ENCODE measurements at regions not wholly inside any gene's neighbourhood (a gene's known extent, or its start where the extent isn't known, plus 50 kb on each side); places are given as distances from the start of the nearest gene placed in this dataset.

DNA sequence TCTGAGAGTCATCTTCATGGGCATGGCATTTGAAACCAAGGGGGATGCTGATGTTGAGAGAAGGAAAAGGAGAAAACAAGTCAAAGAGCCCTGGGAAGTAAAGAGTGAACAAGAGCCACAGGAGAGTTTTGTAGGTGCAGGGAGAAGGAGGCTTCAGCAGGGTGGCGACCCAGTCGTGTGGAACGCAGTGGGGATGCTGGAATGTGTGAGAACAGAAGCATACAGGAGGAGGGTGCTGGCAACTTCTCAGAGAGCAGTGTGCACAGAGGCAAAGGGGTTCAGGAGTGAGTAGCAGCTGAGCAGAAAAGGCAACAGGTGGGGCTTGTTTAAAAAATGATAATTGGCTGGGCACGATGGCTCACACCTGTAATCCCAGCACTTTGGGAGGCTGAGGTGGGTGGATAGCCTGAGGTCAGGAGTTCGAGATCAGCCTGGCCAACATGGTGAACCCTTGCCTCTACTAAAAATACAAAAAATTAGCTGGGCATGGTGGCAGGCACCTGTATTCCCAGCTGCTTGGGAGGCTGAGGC lies 75.8 kb upstream of the PLET1 start:
- TF ChIP-seq, protein P1, sequence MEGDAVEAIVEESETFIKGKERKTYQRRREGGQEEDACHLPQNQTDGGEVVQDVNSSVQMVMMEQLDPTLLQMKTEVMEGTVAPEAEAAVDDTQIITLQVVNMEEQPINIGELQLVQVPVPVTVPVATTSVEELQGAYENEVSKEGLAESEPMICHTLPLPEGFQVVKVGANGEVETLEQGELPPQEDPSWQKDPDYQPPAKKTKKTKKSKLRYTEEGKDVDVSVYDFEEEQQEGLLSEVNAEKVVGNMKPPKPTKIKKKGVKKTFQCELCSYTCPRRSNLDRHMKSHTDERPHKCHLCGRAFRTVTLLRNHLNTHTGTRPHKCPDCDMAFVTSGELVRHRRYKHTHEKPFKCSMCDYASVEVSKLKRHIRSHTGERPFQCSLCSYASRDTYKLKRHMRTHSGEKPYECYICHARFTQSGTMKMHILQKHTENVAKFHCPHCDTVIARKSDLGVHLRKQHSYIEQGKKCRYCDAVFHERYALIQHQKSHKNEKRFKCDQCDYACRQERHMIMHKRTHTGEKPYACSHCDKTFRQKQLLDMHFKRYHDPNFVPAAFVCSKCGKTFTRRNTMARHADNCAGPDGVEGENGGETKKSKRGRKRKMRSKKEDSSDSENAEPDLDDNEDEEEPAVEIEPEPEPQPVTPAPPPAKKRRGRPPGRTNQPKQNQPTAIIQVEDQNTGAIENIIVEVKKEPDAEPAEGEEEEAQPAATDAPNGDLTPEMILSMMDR (IDR thresholded peaks at IDR 0.05): no peak

GRCh38 chr11:112339566-112339965 lies 78.9 kb upstream of the PLET1 start:
- DNase-seq: no peak
- no peak overlapping the region for H3K4me3 ChIP-seq (replicated peaks in 1 of 3; ENCODE audit: low read depth in 2 of 3, low read length in 3 of 3)
- no peak overlapping the region for H3K4me3 Mint-ChIP-seq
- H3K9me3 ChIP-seq (replicated peaks in 1 of 2; ENCODE audit: control insufficient read depth in 1 of 2, insufficient read depth in 1 of 2, low read length in 2 of 2): no peaks in the 10 kb centered on the region
- peaks cover 0 to 3% of the 10 kb centered on the region in 2 donors for H3K36me3 Mint-ChIP-seq
- no peaks in the 10 kb centered on the region for H3K79me2 ChIP-seq (ENCODE audit: insufficient read depth, low read length)
- no peak overlapping the region for H3K27ac Mint-ChIP-seq
- H2AFZ ChIP-seq (ENCODE audit: insufficient read depth, low read depth, low read length, poor library complexity, severe bottlenecking): no peak overlapping the region
- no peaks in the 10 kb centered on the region for H3K36me3 ChIP-seq (replicated peaks in 1 of 2; ENCODE audit: control insufficient read depth in 1 of 2, insufficient read depth in 2 of 2, low read length in 2 of 2)
- H3K9ac ChIP-seq (ENCODE audit: insufficient read depth, low read length, poor library complexity, severe bottlenecking): no peak overlapping the region
- H3K4me2 ChIP-seq (replicated peaks; ENCODE audit: extremely low read depth, low read length, poor library complexity, severe bottlenecking): no peak overlapping the region
- WGBS (ENCODE audit: insufficient coverage): 100% methylated on average over 1 of the region's 2 CpGs
- peaks cover 2 to 7% (median 3%) of the 10 kb centered on the region in 3 donors for H3K27me3 Mint-ChIP-seq (ENCODE audit: low read depth in 3 of 3)
- intact Hi-C loops (cut with micrococcal nuclease): no loop called here
- H3K4me1 ChIP-seq (ENCODE audit: control insufficient read depth in 1 of 2, insufficient read depth in 2 of 2, low read length in 2 of 2): peaks cover 5 to 7% of the 10 kb centered on the region in 2 donors
- H3K9me3 Mint-ChIP-seq: peaks cover 2 to 8% (median 3%) of the 10 kb centered on the region in 7 donors
- TF ChIP-seq, protein P1 (IDR thresholded peaks at IDR 0.05): no peak
- H4K20me1 ChIP-seq (ENCODE audit: insufficient read depth, low read length): no peaks in the 10 kb centered on the region
- no peak overlapping the region for H3K27ac ChIP-seq (ENCODE audit: low read depth in 1 of 2, low read length in 2 of 2)
- no peaks in the 10 kb centered on the region for H3K27me3 ChIP-seq (ENCODE audit: control insufficient read depth in 2 of 2, insufficient read depth in 2 of 2, low read length in 2 of 2)
- H3K4me1 Mint-ChIP-seq: peaks cover 12% of the 10 kb centered on the region

More for the DNA sequence above, 75.8 kb upstream of the PLET1 start:
- H3K9me3 ChIP-seq (replicated peaks in 1 of 2; ENCODE audit: control insufficient read depth in 1 of 2, insufficient read depth in 1 of 2, low read length in 2 of 2): no peaks in the 10 kb centered on the region
- 92% methylated on average over 4 of the region's 5 CpGs for WGBS (ENCODE audit: insufficient coverage)
- H3K4me3 ChIP-seq (replicated peaks in 1 of 3; ENCODE audit: low read depth in 2 of 3, low read length in 3 of 3): no peak overlapping the region
- H3K4me2 ChIP-seq (replicated peaks; ENCODE audit: extremely low read depth, low read length, poor library complexity, severe bottlenecking): no peak overlapping the region
- no peaks in the 10 kb centered on the region for H3K79me2 ChIP-seq (ENCODE audit: insufficient read depth, low read length)
- no peak overlapping the region for H3K9ac ChIP-seq (ENCODE audit: insufficient read depth, low read length, poor library complexity, severe bottlenecking)
- H3K4me3 Mint-ChIP-seq: no peak overlapping the region
- H4K20me1 ChIP-seq (ENCODE audit: insufficient read depth, low read length): no peaks in the 10 kb centered on the region
- no peak overlapping the region for H2AFZ ChIP-seq (ENCODE audit: insufficient read depth, low read depth, low read length, poor library complexity, severe bottlenecking)
- peaks cover 19% of the 10 kb centered on the region for H3K4me1 Mint-ChIP-seq
- H3K27me3 Mint-ChIP-seq (ENCODE audit: low read depth in 3 of 3): peaks cover 0 to 7% (median 4%) of the 10 kb centered on the region in 3 donors
- H3K36me3 Mint-ChIP-seq: peaks cover 0 to 3% of the 10 kb centered on the region in 2 donors
- intact Hi-C loops (cut with micrococcal nuclease): no loop called here
- no peak overlapping the region for H3K27ac ChIP-seq (ENCODE audit: low read depth in 1 of 2, low read length in 2 of 2)
- H3K9me3 Mint-ChIP-seq: peaks cover 2 to 8% (median 3%) of the 10 kb centered on the region in 7 donors
- H3K27ac Mint-ChIP-seq: peak overlapping the region in 2 of 7 donors; percentile 0 to 5
- peaks cover 11 to 15% of the 10 kb centered on the region in 2 donors for H3K4me1 ChIP-seq (ENCODE audit: control insufficient read depth in 1 of 2, insufficient read depth in 2 of 2, low read length in 2 of 2)
- H3K27me3 ChIP-seq (ENCODE audit: control insufficient read depth in 2 of 2, insufficient read depth in 2 of 2, low read length in 2 of 2): no peaks in the 10 kb centered on the region
- H3K36me3 ChIP-seq (replicated peaks in 1 of 2; ENCODE audit: control insufficient read depth in 1 of 2, insufficient read depth in 2 of 2, low read length in 2 of 2): no peaks in the 10 kb centered on the region
- DNase-seq: no peak
